NCI-H2029 (cell line): ENCODE measurements at regions not wholly inside any gene's neighbourhood (a gene's known extent, or its start where the extent isn't known, plus 50 kb on each side); places are given as distances from the start of the nearest gene placed in this dataset.
"Not testable (repeated sequence)": the region's sequence is repeated elsewhere in the genome, so short reads cannot be mapped to it uniquely, and the experiment has no call there.

Experiments
- DNase-seq: peaks from one replicate; lab custom pipeline; 2025; lab: John Stamatoyannopoulos, UW

GRCh38 chr3:18189282-18190050 is 235.7 kb downstream of the SATB1 start:
- no peak for DNase-seq

GRCh38 chr3:18188491-18188890 is 236.6 kb downstream of the SATB1 start:
- no peak for DNase-seq

GRCh38 chr3:18185624-18186023 is 239.5 kb downstream of the SATB1 start:
- no peak for DNase-seq

GRCh38 chr3:18182923-18183322 is 242.2 kb downstream of the SATB1 start:
- DNase-seq, result not testable (repeated sequence)

- no peak for DNase-seq
Measured at GRCh38 chr3:18179521-18179920, 245.6 kb downstream of the SATB1 start.

- DNase-seq, result no peak
Measured at GRCh38 chr3:18177271-18177670, 247.9 kb downstream of the SATB1 start.

GRCh38 chr3:18173891-18174290 is 251.2 kb downstream of the SATB1 start:
- not testable (repeated sequence) for DNase-seq

- DNase-seq, result no peak
Measured at GRCh38 chr3:18159681-18160080, 265.5 kb downstream of the SATB1 start.

GRCh38 chr3:18153571-18154173 is 271.5 kb downstream of the SATB1 start:
- DNase-seq, result no peak

GRCh38 chr3:18151199-18151598 is 273.9 kb downstream of the SATB1 start:
- DNase-seq, result no peak

GRCh38 chr3:18149935-18150334 is 275.2 kb downstream of the SATB1 start:
- DNase-seq, result no peak

GRCh38 chr3:18149386-18149785 is 275.8 kb downstream of the SATB1 start:
- no peak for DNase-seq

GRCh38 chr3:18144571-18144970 is 280.6 kb downstream of the SATB1 start:
- DNase-seq, result no peak

GRCh38 chr3:18143258-18143780 is 281.8 kb downstream of the SATB1 start:
- no peak for DNase-seq

GRCh38 chr3:18137958-18138357 is 287.2 kb downstream of the SATB1 start:
- DNase-seq, result no peak

GRCh38 chr3:18135060-18135814 is 289.9 kb downstream of the SATB1 start:
- no peak for DNase-seq

- DNase-seq, result no peak
Measured at GRCh38 chr3:18134386-18135059, 290.6 kb downstream of the SATB1 start.

- DNase-seq, result no peak
Measured at GRCh38 chr3:18132991-18133390, 292.1 kb downstream of the SATB1 start.

- no peak for DNase-seq
Measured at GRCh38 chr3:18127859-18128681, 297.1 kb downstream of the SATB1 start.

- DNase-seq, result no peak
Measured at GRCh38 chr3:18127174-18127858, 297.8 kb downstream of the SATB1 start.

- DNase-seq, result no peak
Measured at GRCh38 chr3:18126772-18127171, 298.4 kb downstream of the SATB1 start.
